ENCODE measurements at regions not wholly inside any gene's neighbourhood (a gene's known extent, or its start where the extent isn't known, plus 50 kb on each side); places are given as distances from the start of the nearest gene placed in this dataset.
A peak's percentile ranks its signal among the peaks of the same experiment; 100 is the strongest.

DNA sequence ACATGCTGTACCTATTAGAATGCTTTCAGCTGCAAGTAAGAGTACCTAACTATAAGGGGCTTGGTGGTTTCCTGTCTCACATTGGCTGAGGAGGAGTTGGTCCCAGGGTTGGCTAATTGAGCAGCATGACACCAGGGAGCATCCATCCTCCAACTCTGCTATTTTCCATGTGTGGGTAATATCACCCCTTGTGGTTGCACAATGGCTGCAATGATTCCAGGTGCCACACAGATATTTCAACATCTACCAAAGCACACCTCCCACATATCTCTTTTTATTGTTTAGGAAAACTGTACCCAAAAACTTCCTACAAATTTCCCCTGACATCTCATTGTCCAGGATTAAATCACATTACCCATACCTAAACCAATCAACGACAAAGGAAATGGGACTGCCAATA, 118.0 kb upstream of the EEA1 start:
- Histone ChIP-seq H3K9ac (ENCODE audit: low read length) (no peak overlapping the region), H3K9me3 (ENCODE audit: control insufficient read depth, low read length) (no peaks in the 10 kb centered on the region), H3K36me3 (ENCODE audit: control insufficient read depth, insufficient read depth, low read length, severe bottlenecking) (no peaks in the 10 kb centered on the region), H3K4me3 (ENCODE audit: low read length) (no peak overlapping the region), H3K4me1 (ENCODE audit: control insufficient read depth, insufficient read depth, low read length) (peaks cover 16% of the 10 kb centered on the region), H3K27me3 (replicated peaks; ENCODE audit: control insufficient read depth, insufficient read depth, low read length) (no peaks in the 10 kb centered on the region)
- no peak for DNase-seq (ENCODE audit: low read depth)

DNA sequence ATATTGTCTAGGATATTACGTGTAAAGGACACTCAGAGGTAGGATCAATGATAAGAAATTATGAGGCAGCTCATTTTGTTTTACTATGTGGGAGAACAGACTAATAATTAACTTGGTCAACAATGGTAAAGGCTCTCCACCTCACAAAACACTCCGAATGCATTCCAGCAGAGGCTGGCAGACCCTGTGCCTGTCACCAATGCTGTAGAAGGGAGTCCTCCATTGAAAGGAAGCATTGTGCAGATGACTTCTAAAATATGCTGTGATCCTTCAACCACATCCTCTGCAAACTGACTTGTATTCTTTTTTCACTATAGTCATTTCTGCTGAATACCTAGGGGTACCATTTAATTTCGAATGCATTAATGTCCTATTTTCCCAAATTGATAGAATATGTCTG, 119.6 kb upstream of the EEA1 start:
- H3K4me1 ChIP-seq (ENCODE audit: control insufficient read depth, insufficient read depth, low read length) = peaks cover 16% of the 10 kb centered on the region
- H3K27me3 ChIP-seq (replicated peaks; ENCODE audit: control insufficient read depth, insufficient read depth, low read length) = no peaks in the 10 kb centered on the region
- no peak overlapping the region for H3K4me3 ChIP-seq (ENCODE audit: low read length)
- no peaks in the 10 kb centered on the region for H3K36me3 ChIP-seq (ENCODE audit: control insufficient read depth, insufficient read depth, low read length, severe bottlenecking)
- DNase-seq (ENCODE audit: low read depth) = no peak
- H3K9ac ChIP-seq (ENCODE audit: low read length) = no peak overlapping the region
- no peaks in the 10 kb centered on the region for H3K9me3 ChIP-seq (ENCODE audit: control insufficient read depth, low read length)

DNA sequence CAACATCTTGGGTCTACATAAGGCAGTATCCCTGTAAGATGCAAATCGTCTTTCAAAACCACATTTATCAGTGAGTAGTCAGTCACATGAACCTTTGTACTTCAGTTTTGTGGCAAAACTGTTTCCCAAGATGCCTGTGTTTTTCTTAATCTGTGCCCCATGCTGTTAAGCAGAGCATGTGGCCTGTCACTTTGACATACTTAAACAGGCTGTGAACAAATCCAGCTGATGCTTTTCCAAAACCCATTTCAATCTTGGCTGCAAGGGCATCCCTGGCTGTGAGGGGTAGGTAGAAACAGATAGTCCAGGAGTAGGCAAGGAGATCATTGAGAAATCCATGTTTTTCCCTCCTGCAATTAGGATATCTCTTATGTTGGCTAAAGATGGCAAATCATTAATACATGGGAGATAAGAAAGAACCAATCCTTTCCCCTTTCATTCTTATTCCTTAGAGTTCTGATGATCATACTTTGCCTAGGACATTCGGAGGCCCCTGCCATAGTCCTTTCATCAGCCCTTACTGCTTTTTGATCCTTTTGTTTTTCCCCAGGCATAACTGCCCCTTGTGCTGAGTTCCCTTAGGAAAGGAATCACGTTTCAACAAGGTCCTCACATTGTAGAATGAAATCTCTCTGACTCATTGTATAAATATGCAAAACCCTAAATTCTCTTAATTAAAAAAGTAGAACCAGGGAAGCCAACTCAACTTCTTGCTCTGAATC, 121.1 kb upstream of the EEA1 start:
- Histone ChIP-seq H3K36me3 (ENCODE audit: control insufficient read depth, insufficient read depth, low read length, severe bottlenecking) (no peaks in the 10 kb centered on the region), H3K9ac (ENCODE audit: low read length) (no peak overlapping the region), H3K27me3 (replicated peaks; ENCODE audit: control insufficient read depth, insufficient read depth, low read length) (no peaks in the 10 kb centered on the region), H3K4me1 (ENCODE audit: control insufficient read depth, insufficient read depth, low read length) (peaks cover 16% of the 10 kb centered on the region), H3K4me3 (ENCODE audit: low read length) (no peak overlapping the region), H3K9me3 (ENCODE audit: control insufficient read depth, low read length) (no peaks in the 10 kb centered on the region)
- peak; percentile 79 for DNase-seq (ENCODE audit: low read depth)

DNA sequence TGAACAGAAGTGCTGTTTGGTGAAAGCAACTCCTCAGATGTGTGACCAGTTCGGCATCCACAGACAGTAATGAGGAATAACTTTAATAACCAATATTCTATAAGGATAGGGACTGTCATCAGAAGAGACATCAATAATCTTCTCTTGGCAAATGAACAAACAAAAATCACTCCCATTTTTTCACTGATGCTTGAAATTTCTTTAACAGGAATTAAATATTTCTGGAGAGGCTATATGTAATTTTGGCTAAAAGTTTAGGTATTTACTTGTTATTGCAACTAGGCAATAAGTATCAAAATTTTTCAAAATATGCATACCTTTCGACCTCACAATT, 121.6 kb upstream of the EEA1 start:
- H3K4me1 ChIP-seq (ENCODE audit: control insufficient read depth, insufficient read depth, low read length) = peaks cover 16% of the 10 kb centered on the region
- no peak overlapping the region for H3K9ac ChIP-seq (ENCODE audit: low read length)
- H3K27me3 ChIP-seq (replicated peaks; ENCODE audit: control insufficient read depth, insufficient read depth, low read length) = no peaks in the 10 kb centered on the region
- no peaks in the 10 kb centered on the region for H3K36me3 ChIP-seq (ENCODE audit: control insufficient read depth, insufficient read depth, low read length, severe bottlenecking)
- DNase-seq (ENCODE audit: low read depth) = no peak
- no peak overlapping the region for H3K4me3 ChIP-seq (ENCODE audit: low read length)
- H3K9me3 ChIP-seq (ENCODE audit: control insufficient read depth, low read length) = no peaks in the 10 kb centered on the region

DNA sequence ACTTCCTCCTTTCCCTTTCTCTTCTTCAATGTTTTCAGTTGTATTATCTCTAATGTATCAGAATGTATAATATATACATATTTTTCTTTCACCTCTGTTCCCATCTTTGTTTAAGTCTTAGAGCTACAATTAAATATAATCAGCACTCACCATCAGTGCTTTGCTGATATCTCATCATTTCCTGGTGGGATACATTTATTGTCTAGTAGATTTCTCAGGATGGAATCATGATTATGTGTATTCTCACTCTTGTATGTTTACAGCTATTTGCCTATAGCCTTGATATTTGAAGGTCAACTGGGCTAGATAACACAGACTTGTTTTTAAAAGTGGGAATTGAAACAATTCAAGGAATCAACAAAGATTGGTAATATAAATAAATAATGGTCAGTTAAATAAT, 124.9 kb upstream of the EEA1 start:
- Histone ChIP-seq H3K9ac (ENCODE audit: low read length) (no peak overlapping the region), H3K36me3 (ENCODE audit: control insufficient read depth, insufficient read depth, low read length, severe bottlenecking) (no peaks in the 10 kb centered on the region), H3K4me1 (ENCODE audit: control insufficient read depth, insufficient read depth, low read length) (peaks cover 18% of the 10 kb centered on the region), H3K27me3 (replicated peaks; ENCODE audit: control insufficient read depth, insufficient read depth, low read length) (no peaks in the 10 kb centered on the region), H3K4me3 (ENCODE audit: low read length) (no peak overlapping the region), H3K9me3 (ENCODE audit: control insufficient read depth, low read length) (no peaks in the 10 kb centered on the region)
- DNase-seq (ENCODE audit: low read depth) = no peak

DNA sequence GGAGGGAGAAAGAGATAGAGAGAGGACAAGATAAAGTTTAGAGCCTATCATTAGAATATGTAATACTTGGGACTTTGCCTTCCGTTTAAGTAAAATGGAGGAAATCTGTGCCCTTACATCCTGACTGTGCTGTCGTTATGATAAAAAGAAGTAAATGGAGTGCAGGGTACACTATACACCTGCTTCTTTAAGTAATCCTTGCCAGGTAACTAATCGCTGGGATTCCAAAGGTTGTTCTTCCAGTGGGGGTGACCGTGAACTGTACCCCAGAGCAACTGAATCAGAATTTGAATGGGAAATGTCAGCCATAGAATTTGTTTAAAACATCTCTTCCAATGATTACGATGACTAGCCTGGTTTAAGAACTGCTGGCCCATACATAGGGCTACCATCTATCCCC, 126.1 kb upstream of the EEA1 start:
- Histone ChIP-seq H3K9ac (ENCODE audit: low read length) (no peak overlapping the region), H3K9me3 (ENCODE audit: control insufficient read depth, low read length) (no peaks in the 10 kb centered on the region), H3K4me1 (ENCODE audit: control insufficient read depth, insufficient read depth, low read length) (peaks cover 10% of the 10 kb centered on the region), H3K36me3 (ENCODE audit: control insufficient read depth, insufficient read depth, low read length, severe bottlenecking) (no peaks in the 10 kb centered on the region), H3K27me3 (replicated peaks; ENCODE audit: control insufficient read depth, insufficient read depth, low read length) (no peaks in the 10 kb centered on the region), H3K4me3 (ENCODE audit: low read length) (no peak overlapping the region)
- no peak for DNase-seq (ENCODE audit: low read depth)

DNA sequence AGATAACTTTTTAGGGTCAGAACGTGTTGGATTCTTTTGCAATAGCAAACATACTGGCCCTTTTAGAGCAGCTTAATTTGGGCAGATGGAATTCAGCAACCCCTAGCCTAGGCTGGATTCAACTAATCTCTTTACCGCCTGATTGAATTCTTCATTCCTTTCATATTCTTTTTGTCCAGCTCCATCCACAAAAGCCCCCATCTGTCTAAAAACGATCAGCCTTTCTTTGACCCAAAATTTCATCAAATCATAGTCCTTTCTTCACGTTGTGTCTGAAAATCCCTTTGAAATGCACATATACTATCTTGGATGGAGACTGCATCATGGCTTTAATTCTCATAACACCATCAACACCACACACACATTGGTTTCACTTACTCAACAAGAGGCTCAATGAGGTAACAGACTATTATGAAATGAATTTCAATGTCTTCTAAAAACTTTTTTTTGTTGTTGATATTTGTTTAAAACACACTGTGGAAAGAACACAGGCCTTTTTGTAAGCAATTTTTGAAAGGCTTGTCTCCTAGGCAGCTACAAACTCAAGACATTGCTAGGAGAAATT, 128.0 kb upstream of the EEA1 start:
- peaks cover 3% of the 10 kb centered on the region for H3K27me3 ChIP-seq (replicated peaks; ENCODE audit: control insufficient read depth, insufficient read depth, low read length)
- H3K4me1 ChIP-seq (ENCODE audit: control insufficient read depth, insufficient read depth, low read length) = peaks cover 8% of the 10 kb centered on the region
- no peaks in the 10 kb centered on the region for H3K36me3 ChIP-seq (ENCODE audit: control insufficient read depth, insufficient read depth, low read length, severe bottlenecking)
- H3K4me3 ChIP-seq (ENCODE audit: low read length) = no peak overlapping the region
- H3K9ac ChIP-seq (ENCODE audit: low read length) = no peak overlapping the region
- H3K9me3 ChIP-seq (ENCODE audit: control insufficient read depth, low read length) = no peaks in the 10 kb centered on the region
- peak; percentile 27 for DNase-seq (ENCODE audit: low read depth)

DNA sequence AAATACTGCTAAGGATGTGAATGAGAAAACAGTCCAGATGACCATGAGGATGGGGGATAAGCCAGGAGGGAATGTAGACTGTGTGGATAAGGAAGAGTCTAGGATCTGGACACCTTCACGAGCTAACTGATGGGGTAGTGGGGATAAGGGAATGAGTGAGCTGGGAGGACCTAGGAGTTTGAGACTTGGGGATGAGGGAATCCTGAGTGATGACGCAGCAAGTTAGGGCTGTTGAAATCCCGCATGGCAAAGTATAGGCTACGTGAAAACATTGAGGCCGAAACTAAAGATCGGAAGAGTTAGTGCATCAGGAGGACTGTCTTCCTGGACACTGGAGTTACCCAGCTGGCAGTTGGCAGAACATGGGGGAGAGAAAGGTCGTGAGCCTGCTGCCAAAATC, 129.2 kb upstream of the EEA1 start:
- Histone ChIP-seq H3K4me1 (ENCODE audit: control insufficient read depth, insufficient read depth, low read length) (peaks cover 9% of the 10 kb centered on the region), H3K4me3 (ENCODE audit: low read length) (no peak overlapping the region)

DNA sequence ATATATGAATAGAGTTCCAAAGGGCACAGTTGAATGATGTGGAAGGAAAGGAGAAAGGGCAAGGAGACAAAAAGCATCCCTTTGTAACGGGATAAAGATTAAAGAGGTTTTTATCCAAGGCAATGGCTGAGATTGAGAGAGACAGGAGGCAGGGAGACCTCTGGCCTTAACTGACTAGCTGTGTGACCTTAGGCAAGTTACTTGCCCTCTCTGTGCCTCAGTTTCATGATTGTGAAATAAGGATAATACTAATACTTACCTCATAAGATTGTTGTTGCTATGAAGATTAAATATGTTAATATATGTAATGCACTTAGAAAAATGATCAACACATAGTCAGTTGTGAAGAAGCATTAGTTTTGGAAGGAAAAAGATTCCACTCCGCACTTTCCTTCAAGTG, 130.2 kb upstream of the EEA1 start:
- no peaks in the 10 kb centered on the region for H3K9me3 ChIP-seq (ENCODE audit: control insufficient read depth, low read length)

More for the DNA sequence above, 129.2 kb upstream of the EEA1 start:
- peaks cover 9% of the 10 kb centered on the region for H3K27me3 ChIP-seq (replicated peaks; ENCODE audit: control insufficient read depth, insufficient read depth, low read length)
- H3K36me3 ChIP-seq (ENCODE audit: control insufficient read depth, insufficient read depth, low read length, severe bottlenecking) = no peaks in the 10 kb centered on the region
- DNase-seq (ENCODE audit: low read depth) = no peak
- H3K9ac ChIP-seq (ENCODE audit: low read length) = no peak overlapping the region
- no peaks in the 10 kb centered on the region for H3K9me3 ChIP-seq (ENCODE audit: control insufficient read depth, low read length)

DNA sequence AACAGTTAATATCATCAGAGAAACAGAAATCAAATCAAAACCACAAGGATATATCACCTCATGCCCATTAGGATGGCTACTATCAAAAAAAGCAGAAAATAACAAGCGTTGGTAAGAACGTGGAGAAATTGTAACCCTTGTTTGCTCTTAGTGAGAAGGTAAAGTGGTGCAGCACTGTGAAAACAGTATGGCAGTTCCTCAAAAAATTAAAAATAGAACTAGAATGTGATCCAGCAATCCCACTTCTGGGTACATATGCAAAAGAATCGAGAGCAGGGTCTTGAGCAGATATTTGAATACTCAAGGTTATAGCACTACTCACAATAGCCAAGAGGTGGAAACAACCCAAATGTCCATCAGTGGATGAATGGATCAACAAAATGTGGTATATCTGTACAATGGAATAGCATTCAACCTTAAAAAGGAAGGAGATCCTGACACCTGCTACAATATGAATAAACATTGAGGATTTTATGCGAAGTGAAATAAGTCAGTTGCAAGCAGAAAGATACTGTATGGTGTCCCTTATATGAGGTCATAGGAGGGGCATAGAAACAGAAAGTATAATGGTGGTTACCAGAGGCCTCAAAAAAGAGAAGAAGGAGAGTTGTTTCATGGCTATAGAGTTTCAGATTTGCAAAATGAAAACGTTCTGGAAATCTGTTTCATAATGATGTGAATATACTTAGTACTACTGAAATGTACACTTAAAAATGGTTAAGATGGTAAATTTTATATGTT, 131.0 kb upstream of the EEA1 start:
- Histone ChIP-seq H3K9me3 (ENCODE audit: control insufficient read depth, low read length) (no peaks in the 10 kb centered on the region), H3K4me1 (ENCODE audit: control insufficient read depth, insufficient read depth, low read length) (peaks cover 9% of the 10 kb centered on the region), H3K4me3 (ENCODE audit: low read length) (no peak overlapping the region), H3K9ac (ENCODE audit: low read length) (no peak overlapping the region), H3K36me3 (ENCODE audit: control insufficient read depth, insufficient read depth, low read length, severe bottlenecking) (no peaks in the 10 kb centered on the region), H3K27me3 (replicated peaks; ENCODE audit: control insufficient read depth, insufficient read depth, low read length) (peaks cover 15% of the 10 kb centered on the region)
- DNase-seq (ENCODE audit: low read depth) = no peak

More for the DNA sequence above, 130.2 kb upstream of the EEA1 start:
- no peak overlapping the region for H3K4me3 ChIP-seq (ENCODE audit: low read length)
- DNase-seq (ENCODE audit: low read depth) = no peak
- H3K4me1 ChIP-seq (ENCODE audit: control insufficient read depth, insufficient read depth, low read length) = peaks cover 9% of the 10 kb centered on the region
- H3K9ac ChIP-seq (ENCODE audit: low read length) = no peak overlapping the region
- H3K27me3 ChIP-seq (replicated peaks; ENCODE audit: control insufficient read depth, insufficient read depth, low read length) = peaks cover 15% of the 10 kb centered on the region
- no peaks in the 10 kb centered on the region for H3K36me3 ChIP-seq (ENCODE audit: control insufficient read depth, insufficient read depth, low read length, severe bottlenecking)

DNA sequence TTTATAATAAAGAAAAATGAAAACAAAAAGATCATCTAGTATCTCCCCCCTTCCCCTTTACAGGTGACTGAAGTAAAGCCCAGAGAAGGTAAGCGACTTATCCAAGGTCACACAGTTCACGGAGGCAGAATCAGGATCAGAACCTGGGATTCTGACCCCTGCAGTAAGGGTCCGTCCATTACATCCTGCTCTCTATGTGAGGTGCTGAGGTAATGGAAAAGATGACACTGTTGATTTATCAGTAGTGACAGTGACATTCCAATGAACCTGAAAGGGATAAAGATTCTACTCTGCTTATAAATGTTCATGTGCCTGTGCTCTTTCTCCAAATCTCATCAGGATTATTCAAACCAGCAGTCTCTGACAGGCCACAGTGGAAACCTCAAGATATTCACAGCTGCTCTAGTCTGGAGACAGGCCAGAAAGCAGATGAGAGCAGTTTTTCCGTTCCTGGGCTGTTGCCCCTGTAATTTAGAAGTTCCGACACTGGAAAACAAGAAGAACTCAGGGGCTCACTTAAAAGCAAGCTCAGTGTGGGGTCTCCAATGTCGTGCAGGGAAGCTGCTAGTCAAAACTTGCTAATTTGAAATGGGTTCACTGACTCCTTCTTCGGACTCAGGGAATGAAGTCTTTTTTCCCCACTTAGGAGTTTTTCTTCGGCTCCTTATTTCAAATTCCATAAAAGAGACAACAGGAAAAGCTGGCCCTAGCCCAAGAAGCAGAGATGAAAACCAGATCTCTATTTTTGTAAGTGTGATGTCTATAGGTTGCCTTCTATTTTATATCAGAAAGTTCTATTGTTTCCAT, 131.8 kb upstream of the EEA1 start:
- DNase-seq (ENCODE audit: low read depth) = peak; percentile 72
- Histone ChIP-seq H3K36me3 (ENCODE audit: control insufficient read depth, insufficient read depth, low read length, severe bottlenecking) (no peaks in the 10 kb centered on the region), H3K4me3 (ENCODE audit: low read length) (peak overlapping the region; percentile 14)

More for the DNA sequence above, 131.8 kb upstream of the EEA1 start:
- Histone ChIP-seq H3K9me3 (ENCODE audit: control insufficient read depth, low read length) (no peaks in the 10 kb centered on the region), H3K27me3 (replicated peaks; ENCODE audit: control insufficient read depth, insufficient read depth, low read length) (peaks cover 15% of the 10 kb centered on the region), H3K4me1 (ENCODE audit: control insufficient read depth, insufficient read depth, low read length) (peaks cover 9% of the 10 kb centered on the region), H3K9ac (ENCODE audit: low read length) (no peak overlapping the region)
